HL-60 (cell line): ENCODE measurements at regions not wholly inside any gene's neighbourhood (a gene's known extent, or its start where the extent isn't known, plus 50 kb on each side); places are given as distances from the start of the nearest gene placed in this dataset.

Source experiments
- DNase-seq, 2 experiments: peaks; one replicate each; pipeline ENCODE4 v3.0.0-alpha.2; 2010 to 2020; ENCODE audit warnings: low read depth in 1 of 2, low spot score in 1 of 2
- H3K27ac ChIP-seq: fragments of 250-450 bp; sonication (Bioruptor Pico); replicated peaks from 2 replicates; pipeline ENCODE4 v1.5.1; 2020; ENCODE audit warnings: mild to moderate bottlenecking, moderate library complexity
- H3K27me3 ChIP-seq: fragments of 250-450 bp; sonication (Bioruptor Pico); 2 replicates; pipeline ENCODE4 v1.5.1; 2021; ENCODE audit warnings: mild to moderate bottlenecking, moderate library complexity; ENCODE audit not compliant: insufficient read depth, poor library complexity, severe bottlenecking
- H3K4me3 ChIP-seq: replicated peaks from 2 replicates; pipeline ENCODE4 v1.5.1; 2011; ENCODE audit warnings: mild to moderate bottlenecking, control low read depth, low read length; ENCODE audit not compliant: insufficient read depth
- GABPA ChIP-seq: IDR thresholded peaks from 2 replicates; pipeline ENCODE4 v1.6.1; 2012; ENCODE audit warnings: low read depth
- POLR2AphosphoS5 ChIP-seq: IDR thresholded peaks from 2 replicates; pipeline ENCODE4 v1.6.1; 2012; ENCODE audit warnings: low read depth
- SPI1 ChIP-seq: IDR thresholded peaks from 2 replicates; pipeline ENCODE4 v1.6.1; 2012; ENCODE audit warnings: low read depth, mild to moderate bottlenecking, borderline replicate concordance
- TF ChIP-seq, protein P1 (sequence below): IDR thresholded peaks from one replicate; pipeline ENCODE4 v1.5.1; 2011; ENCODE audit warnings: low read length, control low read depth, inconsistent platforms; ENCODE audit not compliant: insufficient read depth
- TF ChIP-seq, protein P2 (sequence below): IDR thresholded peaks from 2 replicates; pipeline ENCODE4 v1.6.1; 2012; ENCODE audit warnings: low read depth; ENCODE audit not compliant: insufficient replicate concordance

- Histone ChIP-seq H3K27me3 (no peaks in the 10 kb centered on the region), H3K4me3 (no peak overlapping the region), H3K27ac (no peak overlapping the region)
- no peak for DNase-seq
- TF ChIP-seq, protein P1, sequence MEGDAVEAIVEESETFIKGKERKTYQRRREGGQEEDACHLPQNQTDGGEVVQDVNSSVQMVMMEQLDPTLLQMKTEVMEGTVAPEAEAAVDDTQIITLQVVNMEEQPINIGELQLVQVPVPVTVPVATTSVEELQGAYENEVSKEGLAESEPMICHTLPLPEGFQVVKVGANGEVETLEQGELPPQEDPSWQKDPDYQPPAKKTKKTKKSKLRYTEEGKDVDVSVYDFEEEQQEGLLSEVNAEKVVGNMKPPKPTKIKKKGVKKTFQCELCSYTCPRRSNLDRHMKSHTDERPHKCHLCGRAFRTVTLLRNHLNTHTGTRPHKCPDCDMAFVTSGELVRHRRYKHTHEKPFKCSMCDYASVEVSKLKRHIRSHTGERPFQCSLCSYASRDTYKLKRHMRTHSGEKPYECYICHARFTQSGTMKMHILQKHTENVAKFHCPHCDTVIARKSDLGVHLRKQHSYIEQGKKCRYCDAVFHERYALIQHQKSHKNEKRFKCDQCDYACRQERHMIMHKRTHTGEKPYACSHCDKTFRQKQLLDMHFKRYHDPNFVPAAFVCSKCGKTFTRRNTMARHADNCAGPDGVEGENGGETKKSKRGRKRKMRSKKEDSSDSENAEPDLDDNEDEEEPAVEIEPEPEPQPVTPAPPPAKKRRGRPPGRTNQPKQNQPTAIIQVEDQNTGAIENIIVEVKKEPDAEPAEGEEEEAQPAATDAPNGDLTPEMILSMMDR, result no peak
- no peak for TF ChIP-seq GABPA
- no peak for TF ChIP-seq POLR2AphosphoS5
- no peak for TF ChIP-seq SPI1
- TF ChIP-seq, protein P2, sequence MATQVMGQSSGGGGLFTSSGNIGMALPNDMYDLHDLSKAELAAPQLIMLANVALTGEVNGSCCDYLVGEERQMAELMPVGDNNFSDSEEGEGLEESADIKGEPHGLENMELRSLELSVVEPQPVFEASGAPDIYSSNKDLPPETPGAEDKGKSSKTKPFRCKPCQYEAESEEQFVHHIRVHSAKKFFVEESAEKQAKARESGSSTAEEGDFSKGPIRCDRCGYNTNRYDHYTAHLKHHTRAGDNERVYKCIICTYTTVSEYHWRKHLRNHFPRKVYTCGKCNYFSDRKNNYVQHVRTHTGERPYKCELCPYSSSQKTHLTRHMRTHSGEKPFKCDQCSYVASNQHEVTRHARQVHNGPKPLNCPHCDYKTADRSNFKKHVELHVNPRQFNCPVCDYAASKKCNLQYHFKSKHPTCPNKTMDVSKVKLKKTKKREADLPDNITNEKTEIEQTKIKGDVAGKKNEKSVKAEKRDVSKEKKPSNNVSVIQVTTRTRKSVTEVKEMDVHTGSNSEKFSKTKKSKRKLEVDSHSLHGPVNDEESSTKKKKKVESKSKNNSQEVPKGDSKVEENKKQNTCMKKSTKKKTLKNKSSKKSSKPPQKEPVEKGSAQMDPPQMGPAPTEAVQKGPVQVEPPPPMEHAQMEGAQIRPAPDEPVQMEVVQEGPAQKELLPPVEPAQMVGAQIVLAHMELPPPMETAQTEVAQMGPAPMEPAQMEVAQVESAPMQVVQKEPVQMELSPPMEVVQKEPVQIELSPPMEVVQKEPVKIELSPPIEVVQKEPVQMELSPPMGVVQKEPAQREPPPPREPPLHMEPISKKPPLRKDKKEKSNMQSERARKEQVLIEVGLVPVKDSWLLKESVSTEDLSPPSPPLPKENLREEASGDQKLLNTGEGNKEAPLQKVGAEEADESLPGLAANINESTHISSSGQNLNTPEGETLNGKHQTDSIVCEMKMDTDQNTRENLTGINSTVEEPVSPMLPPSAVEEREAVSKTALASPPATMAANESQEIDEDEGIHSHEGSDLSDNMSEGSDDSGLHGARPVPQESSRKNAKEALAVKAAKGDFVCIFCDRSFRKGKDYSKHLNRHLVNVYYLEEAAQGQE, result no peak
These were observed 115.2 kb upstream of the TBL1XR1 start for GRCh38 chr3:177312491-177312890.

- Histone ChIP-seq H3K27me3 (no peaks in the 10 kb centered on the region), H3K27ac (no peak overlapping the region), H3K4me3 (no peak overlapping the region)
- TF ChIP-seq, protein P2, result no peak
- no peak for TF ChIP-seq POLR2AphosphoS5
- TF ChIP-seq, protein P1, result no peak
- no peak for DNase-seq
These were observed 117.6 kb upstream of the TBL1XR1 start for GRCh38 chr3:177314897-177315296.

DNA sequence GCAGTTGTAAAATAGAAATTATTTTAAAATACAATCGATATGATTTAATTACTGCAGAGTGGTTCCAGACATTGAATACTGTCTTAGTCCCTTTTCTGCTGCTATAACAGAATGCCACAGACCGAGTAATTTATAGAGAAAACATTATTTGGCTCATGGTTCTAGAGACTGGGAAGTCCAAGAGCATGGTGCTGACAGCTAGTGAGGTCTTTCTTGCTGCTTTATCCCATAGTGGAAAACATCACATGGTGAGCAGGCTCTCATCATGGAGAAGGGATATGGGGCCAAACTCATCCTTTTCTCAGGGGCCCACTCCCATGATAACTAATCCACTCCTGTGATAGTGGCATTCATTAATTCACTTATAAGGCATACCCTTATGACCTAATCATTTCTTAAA lies 120.0 kb upstream of the TBL1XR1 start:
- no peaks in the 10 kb centered on the region for H3K27me3 ChIP-seq
- TF ChIP-seq, protein P2, result no peak
- no peak for TF ChIP-seq SPI1
- TF ChIP-seq POLR2AphosphoS5, result no peak
- TF ChIP-seq, protein P1, result no peak
- no peak for TF ChIP-seq GABPA

More for the DNA sequence above, 120.0 kb upstream of the TBL1XR1 start:
- Histone ChIP-seq H3K4me3 (no peak overlapping the region), H3K27ac (no peak overlapping the region)
- no peak for DNase-seq
